ENCODE measurements at regions not wholly inside any gene's neighbourhood (a gene's known extent, or its start where the extent isn't known, plus 50 kb on each side); places are given as distances from the start of the nearest gene placed in this dataset.
"Not testable (repeated sequence)": the region's sequence is repeated elsewhere in the genome, so short reads cannot be mapped to it uniquely, and the experiment has no call there.

- no peak for DNase-seq
Measured at GRCh38 chr2:48197618-48198017, 116.9 kb upstream of the FOXN2 start.

GRCh38 chr2:48198371-48198770, 116.1 kb upstream of the FOXN2 start:
- DNase-seq: no peak

GRCh38 chr2:48199070-48199469, 115.4 kb upstream of the FOXN2 start:
- no peak for DNase-seq

- no peak for DNase-seq
Measured at GRCh38 chr2:48200620-48201293, 113.7 kb upstream of the FOXN2 start.

- DNase-seq: not testable (repeated sequence)
Measured at GRCh38 chr2:48201435-48201834, 113.0 kb upstream of the FOXN2 start.

GRCh38 chr2:48202863-48203642, 111.4 kb upstream of the FOXN2 start:
- DNase-seq: no peak

- no peak for DNase-seq
Measured at GRCh38 chr2:48203668-48204067, 110.8 kb upstream of the FOXN2 start.

- no peak for DNase-seq
Measured at GRCh38 chr2:48204750-48205136, 109.7 kb upstream of the FOXN2 start.

GRCh38 chr2:48205137-48205798, 109.2 kb upstream of the FOXN2 start:
- DNase-seq: no peak

GRCh38 chr2:48206056-48206656, 108.3 kb upstream of the FOXN2 start:
- not testable (repeated sequence) for DNase-seq

GRCh38 chr2:48207201-48207641, 107.3 kb upstream of the FOXN2 start:
- DNase-seq: no peak

- no peak for DNase-seq
Measured at GRCh38 chr2:48207851-48208250, 106.6 kb upstream of the FOXN2 start.

- DNase-seq: peak; percentile 9
Measured at GRCh38 chr2:48209214-48209885, 105.1 kb upstream of the FOXN2 start.

GRCh38 chr2:48210189-48210588, 104.3 kb upstream of the FOXN2 start:
- DNase-seq: no peak

- no peak for DNase-seq
Measured at GRCh38 chr2:48213646-48214045, 100.8 kb upstream of the FOXN2 start.

GRCh38 chr2:48218169-48218568, 96.3 kb upstream of the FOXN2 start:
- no peak for DNase-seq

- DNase-seq: no peak
Measured at GRCh38 chr2:48219234-48219554, 95.3 kb upstream of the FOXN2 start.

GRCh38 chr2:48219555-48220436, 94.7 kb upstream of the FOXN2 start:
- DNase-seq: peak; percentile 28

GRCh38 chr2:48220501-48220900, 94.0 kb upstream of the FOXN2 start:
- no peak for DNase-seq

- DNase-seq: peak; percentile 93
Measured at GRCh38 chr2:48221846-48222516, 92.5 kb upstream of the FOXN2 start.

GRCh38 chr2:48227617-48228344, 86.7 kb upstream of the FOXN2 start:
- no peak for DNase-seq
